Sigmoid colon (tissue), 4 donors: ENCODE measurements at regions not wholly inside any gene's neighbourhood (a gene's known extent, or its start where the extent isn't known, plus 50 kb on each side); places are given as distances from the start of the nearest gene placed in this dataset.

ENCODE experiments used
- CTCF ChIP-seq, 4 experiments: fragments of 450-650 bp in 3 of 4; fragments of 200-600 bp in 1 of 4; IDR thresholded peaks; one replicate each; pipeline ENCODE4 v1.5.1; 2016 to 2019; ENCODE audit warnings: antibody characterized with exemption in 4 of 4, mild to moderate bottlenecking in 3 of 4, moderate library complexity in 2 of 4
- POLR2A ChIP-seq, 2 donors: fragments of 450-650 bp; IDR thresholded peaks; one replicate each; pipeline ENCODE4 v1.6.1; 2016; ENCODE audit warnings: antibody characterized with exemption in 2 of 2, mild to moderate bottlenecking in 2 of 2, moderate library complexity in 2 of 2
- POLR2AphosphoS5 ChIP-seq, 4 donors: sonication (generic); formaldehyde crosslinking; IDR thresholded peaks; one replicate each; pipeline ENCODE4 v1.6.1; 2017; ENCODE audit warnings: antibody characterized with exemption in 4 of 4

- TF ChIP-seq CTCF (IDR thresholded peaks at IDR 0.05) (no peak), POLR2A (IDR thresholded peaks at IDR 0.05) (no peak), POLR2AphosphoS5 (IDR thresholded peaks at IDR 0.05) (no peak)
These were observed 266.3 kb upstream of the RASGEF1B start for GRCh38 chr4:81737865-81738559.
